ENCODE measurements at regions not wholly inside any gene's neighbourhood (a gene's known extent, or its start where the extent isn't known, plus 50 kb on each side); places are given as distances from the start of the nearest gene placed in this dataset.

- no peaks in the 10 kb centered on the region for H3K27me3 ChIP-seq (replicated peaks; ENCODE audit: insufficient read depth, low read length)
- no peaks in the 10 kb centered on the region for H3K4me1 ChIP-seq (ENCODE audit: low read length)
- no peak overlapping the region for H3K27ac ChIP-seq (ENCODE audit: low read length)
- H3K4me3 ChIP-seq (ENCODE audit: low read length), result no peak overlapping the region
- DNase-seq, result no peak
- no peak overlapping the region for H3K4me2 ChIP-seq (ENCODE audit: low read depth, low read length)
- H3K79me2 ChIP-seq (ENCODE audit: low read length), result no peaks in the 10 kb centered on the region
- H3K36me3 ChIP-seq (replicated peaks; ENCODE audit: insufficient read depth, low read length), result no peaks in the 10 kb centered on the region
- H3K9me2 ChIP-seq (replicated peaks; ENCODE audit: insufficient read depth, low read length), result no peaks in the 10 kb centered on the region
- H3K9me3 ChIP-seq (replicated peaks; ENCODE audit: insufficient read depth, low read length), result no peaks in the 10 kb centered on the region
- H2AFZ ChIP-seq (ENCODE audit: low read length), result no peak overlapping the region
- no peak overlapping the region for H3K9ac ChIP-seq (ENCODE audit: low read length)
- no peaks in the 10 kb centered on the region for H3F3A ChIP-seq (ENCODE audit: insufficient read depth, low read length)
- no peak for TF ChIP-seq EZH2phosphoT487 (IDR thresholded peaks at IDR 0.05; ENCODE audit: low read length)
- TF ChIP-seq CTCF (IDR thresholded peaks at IDR 0.05; ENCODE audit: low read length), result no peak
- no peak for TF ChIP-seq EZH2 (optimal IDR thresholded peaks at IDR 0.05; ENCODE audit: low read depth, low read length)
- no peaks in the 10 kb centered on the region for H4K20me1 ChIP-seq (ENCODE audit: insufficient read depth, low read length)
These were observed 105.9 kb upstream of the AKAP13 start for GRCh38 chr15:85274315-85275050.

GRCh38 chr15:85276508-85276907, 103.9 kb upstream of the AKAP13 start:
- no peaks in the 10 kb centered on the region for H3F3A ChIP-seq (ENCODE audit: insufficient read depth, low read length)

GRCh38 chr15:85276921-85277320, 103.5 kb upstream of the AKAP13 start:
- Histone ChIP-seq H3F3A (ENCODE audit: insufficient read depth, low read length) (no peaks in the 10 kb centered on the region), H3K27me3 (replicated peaks; ENCODE audit: insufficient read depth, low read length) (no peaks in the 10 kb centered on the region), H3K4me1 (ENCODE audit: low read length) (peaks cover 5% of the 10 kb centered on the region; the same call in 1 of the 2 replicates), H4K20me1 (ENCODE audit: insufficient read depth, low read length) (no peaks in the 10 kb centered on the region), H3K36me3 (replicated peaks; ENCODE audit: insufficient read depth, low read length) (no peaks in the 10 kb centered on the region), H3K27ac (ENCODE audit: low read length) (no peak overlapping the region), H3K79me2 (ENCODE audit: low read length) (no peaks in the 10 kb centered on the region), H2AFZ (ENCODE audit: low read length) (no peak overlapping the region), H3K9ac (ENCODE audit: low read length) (no peak overlapping the region), H3K9me3 (replicated peaks; ENCODE audit: insufficient read depth, low read length) (no peaks in the 10 kb centered on the region), H3K9me2 (replicated peaks; ENCODE audit: insufficient read depth, low read length) (no peaks in the 10 kb centered on the region), H3K4me2 (ENCODE audit: low read depth, low read length) (no peak overlapping the region), H3K4me3 (ENCODE audit: low read length) (no peak overlapping the region)
- TF ChIP-seq EZH2phosphoT487 (IDR thresholded peaks at IDR 0.05; ENCODE audit: low read length) (no peak), EZH2 (optimal IDR thresholded peaks at IDR 0.05; ENCODE audit: low read depth, low read length) (no peak), CTCF (IDR thresholded peaks at IDR 0.05; ENCODE audit: low read length) (no peak)
- no peak for DNase-seq

More at GRCh38 chr15:85276508-85276907, 103.9 kb upstream of the AKAP13 start:
- H3K36me3 ChIP-seq (replicated peaks; ENCODE audit: insufficient read depth, low read length), result no peaks in the 10 kb centered on the region
- H4K20me1 ChIP-seq (ENCODE audit: insufficient read depth, low read length), result no peaks in the 10 kb centered on the region
- no peak overlapping the region for H3K27ac ChIP-seq (ENCODE audit: low read length)
- DNase-seq, result no peak
- no peaks in the 10 kb centered on the region for H3K27me3 ChIP-seq (replicated peaks; ENCODE audit: insufficient read depth, low read length)
- H3K4me1 ChIP-seq (ENCODE audit: low read length), result peaks cover 5% of the 10 kb centered on the region; the same call in 1 of the 2 replicates
- no peaks in the 10 kb centered on the region for H3K9me3 ChIP-seq (replicated peaks; ENCODE audit: insufficient read depth, low read length)
- TF ChIP-seq EZH2phosphoT487 (IDR thresholded peaks at IDR 0.05; ENCODE audit: low read length), result no peak
- no peak for TF ChIP-seq EZH2 (optimal IDR thresholded peaks at IDR 0.05; ENCODE audit: low read depth, low read length)
- TF ChIP-seq CTCF (IDR thresholded peaks at IDR 0.05; ENCODE audit: low read length), result no peak
- no peak overlapping the region for H2AFZ ChIP-seq (ENCODE audit: low read length)
- no peaks in the 10 kb centered on the region for H3K79me2 ChIP-seq (ENCODE audit: low read length)
- no peak overlapping the region for H3K4me3 ChIP-seq (ENCODE audit: low read length)
- H3K9me2 ChIP-seq (replicated peaks; ENCODE audit: insufficient read depth, low read length), result no peaks in the 10 kb centered on the region
- no peak overlapping the region for H3K4me2 ChIP-seq (ENCODE audit: low read depth, low read length)
- no peak overlapping the region for H3K9ac ChIP-seq (ENCODE audit: low read length)
